HFF-Myc (cell line): ENCODE measurements at regions not wholly inside any gene's neighbourhood (a gene's known extent, or its start where the extent isn't known, plus 50 kb on each side); places are given as distances from the start of the nearest gene placed in this dataset.

Experiments used
- DNase-seq: peaks from one replicate; pipeline ENCODE4 v3.0.0-alpha.2; 2011; ENCODE audit warnings: low read depth; ENCODE audit errors: extremely low read depth
- H3K4me3 ChIP-seq: replicated peaks from 2 replicates; pipeline ENCODE4 v1.5.1; 2011; ENCODE audit warnings: low read depth, mild to moderate bottlenecking, control low read depth, low read length
- CTCF ChIP-seq: IDR thresholded peaks from 2 replicates; pipeline ENCODE4 v1.5.1; 2012; ENCODE audit warnings: mild to moderate bottlenecking, low read depth, low read length, control low read depth; ENCODE audit errors: missing control alignments

DNA sequence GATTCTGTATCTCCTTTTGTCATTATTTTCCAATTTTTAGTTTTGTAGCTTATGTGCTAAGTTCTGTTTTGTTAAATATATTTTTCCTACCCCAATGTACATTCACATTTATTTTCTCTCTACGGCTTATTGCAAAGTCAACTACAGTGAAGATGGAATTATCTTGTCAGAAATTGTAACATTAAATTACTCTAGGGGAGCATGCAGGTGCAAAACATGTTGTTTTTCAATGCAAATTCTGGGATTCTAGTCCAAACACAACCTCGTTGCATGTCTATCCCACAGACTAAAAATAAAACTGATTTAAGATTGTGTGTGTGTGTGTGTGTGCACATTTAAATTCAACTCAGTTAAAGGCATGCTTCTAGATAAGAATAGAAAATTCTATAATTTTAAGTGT lies 529.1 kb upstream of the POM121L12 start:
- no peak for TF ChIP-seq CTCF
- no peak overlapping the region for H3K4me3 ChIP-seq
- DNase-seq: no peak

DNA sequence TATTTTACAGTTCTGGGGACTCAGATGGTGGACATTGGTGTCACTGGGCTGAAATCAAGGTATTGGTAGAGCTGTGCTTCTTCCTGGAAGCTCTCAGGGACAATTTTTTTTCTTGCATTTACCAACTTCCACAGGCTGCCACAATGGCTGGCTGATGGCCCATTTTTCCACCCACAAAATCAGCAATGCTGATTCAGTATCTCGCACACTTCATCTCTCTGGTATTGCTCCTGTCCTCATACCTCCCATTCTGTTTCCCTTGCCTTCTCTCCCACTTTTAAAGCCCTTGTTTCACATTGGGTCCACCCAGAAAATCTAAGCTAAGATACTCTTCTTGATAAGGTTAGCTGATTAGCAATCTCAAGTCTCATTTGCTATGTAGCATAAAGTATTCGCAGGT lies 530.9 kb upstream of the POM121L12 start:
- no peak for DNase-seq
- H3K4me3 ChIP-seq: no peak overlapping the region
- TF ChIP-seq CTCF: no peak

GRCh38 chr7:52502281-52502680 lies 533.2 kb upstream of the POM121L12 start:
- TF ChIP-seq CTCF: no peak
- H3K4me3 ChIP-seq: no peak overlapping the region
- no peak for DNase-seq

DNA sequence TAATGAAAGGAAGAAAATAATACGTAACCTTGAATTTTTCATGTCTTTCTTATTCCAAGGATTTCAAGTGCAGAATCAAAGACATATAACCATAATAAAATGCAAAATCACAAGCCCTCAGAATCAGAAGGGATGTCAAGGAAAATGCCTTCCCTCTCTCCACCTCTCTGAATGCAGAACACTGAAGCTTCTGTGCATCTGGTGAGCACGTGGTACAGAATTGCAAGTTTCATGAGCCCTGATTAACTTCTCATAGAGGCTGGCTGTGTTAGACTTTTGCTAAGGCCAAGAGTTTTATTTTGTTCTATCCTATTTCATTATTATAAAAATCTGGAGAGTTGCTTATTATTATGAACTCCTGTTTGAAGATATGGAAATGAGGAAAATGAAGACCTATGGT lies 533.7 kb upstream of the POM121L12 start:
- H3K4me3 ChIP-seq: no peak overlapping the region
- DNase-seq: no peak
- TF ChIP-seq CTCF: no peak

- DNase-seq: no peak
- no peak overlapping the region for H3K4me3 ChIP-seq
- TF ChIP-seq CTCF: no peak
Measured at GRCh38 chr7:52500841-52501240, 534.6 kb upstream of the POM121L12 start.

- H3K4me3 ChIP-seq: no peak overlapping the region
- TF ChIP-seq CTCF: no peak
- DNase-seq: no peak
Measured at GRCh38 chr7:52498366-52498765, 537.1 kb upstream of the POM121L12 start.

- no peak for TF ChIP-seq CTCF
- DNase-seq: no peak
- no peak overlapping the region for H3K4me3 ChIP-seq
Measured at GRCh38 chr7:52486267-52486666, 549.2 kb upstream of the POM121L12 start.
